Activated naive CD4-positive, alpha-beta T cell treated with anti-CD3 and anti-CD28 coated beads, Interleukin-2, amount 50 U/mL, for 16 hours (primary cell): ENCODE measurements at regions not wholly inside any gene's neighbourhood (a gene's known extent, or its start where the extent isn't known, plus 50 kb on each side); places are given as distances from the start of the nearest gene placed in this dataset.

Experiments
- DNase-seq: peaks from one replicate; pipeline ENCODE4 v3.0.0-alpha.2; 2020

GRCh38 chr5:2283481-2284045 lies 400.8 kb upstream of the IRX4 start:
- no peak for DNase-seq

DNA sequence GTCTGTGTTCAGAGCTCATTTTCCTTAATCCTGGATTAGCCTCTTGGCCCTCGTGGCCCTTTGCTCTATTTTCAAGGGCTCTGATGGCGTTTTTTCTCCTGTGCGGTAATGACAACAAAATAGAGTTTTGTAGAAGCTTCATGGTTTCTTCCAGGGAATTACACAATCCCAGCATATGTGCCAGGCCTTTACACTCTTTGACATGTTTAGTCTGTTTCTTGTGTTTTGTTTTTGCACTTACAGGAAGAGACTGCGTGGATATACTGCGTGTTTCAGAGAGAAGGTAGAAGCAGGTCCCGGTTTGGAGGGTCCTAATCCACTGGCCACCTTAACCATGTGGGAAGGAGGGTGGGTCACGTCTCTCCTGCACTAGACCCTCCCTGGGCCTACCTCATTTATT lies 400.2 kb upstream of the IRX4 start:
- no peak for DNase-seq

- no peak for DNase-seq
Measured at GRCh38 chr5:2282034-2282690, 399.4 kb upstream of the IRX4 start.

DNA sequence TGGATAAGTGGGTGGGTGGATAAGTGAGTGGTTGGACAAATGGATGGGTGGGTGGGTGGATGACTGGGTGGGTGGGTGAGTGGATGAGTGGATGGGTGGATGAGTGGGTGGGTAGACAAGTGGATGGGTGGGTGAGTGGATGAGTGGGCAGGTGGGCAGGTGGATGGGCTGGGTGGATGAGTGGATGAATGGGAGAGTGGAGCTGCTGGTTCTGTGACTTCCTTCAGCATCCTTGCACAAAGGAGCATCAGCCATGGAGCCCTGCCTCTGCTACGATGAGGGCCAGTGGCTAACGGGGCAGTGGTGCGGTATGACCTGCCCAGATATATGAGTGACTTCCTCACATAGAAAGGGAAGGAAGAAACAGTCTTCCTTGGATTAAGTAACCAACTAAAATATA lies 398.7 kb upstream of the IRX4 start:
- no peak for DNase-seq

DNA sequence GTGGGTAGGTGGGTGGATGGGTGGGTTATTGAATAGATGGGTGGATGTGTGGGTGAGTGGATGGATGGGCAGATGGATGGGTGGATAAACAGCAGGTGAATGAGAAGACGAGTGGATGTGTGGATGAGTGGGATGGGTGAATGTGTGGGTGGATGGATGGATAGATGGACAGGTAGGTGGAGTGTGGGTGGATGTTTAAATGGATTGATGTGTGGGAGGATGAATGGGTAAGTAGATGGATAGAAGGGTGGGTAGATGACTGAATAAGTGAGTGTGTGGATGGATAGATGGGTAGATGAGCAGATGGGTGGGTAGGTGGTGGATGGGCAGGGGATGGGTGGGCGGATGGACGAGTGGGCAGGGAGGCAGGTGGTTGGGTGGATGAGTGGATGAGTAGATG lies 397.6 kb upstream of the IRX4 start:
- DNase-seq: no peak

DNA sequence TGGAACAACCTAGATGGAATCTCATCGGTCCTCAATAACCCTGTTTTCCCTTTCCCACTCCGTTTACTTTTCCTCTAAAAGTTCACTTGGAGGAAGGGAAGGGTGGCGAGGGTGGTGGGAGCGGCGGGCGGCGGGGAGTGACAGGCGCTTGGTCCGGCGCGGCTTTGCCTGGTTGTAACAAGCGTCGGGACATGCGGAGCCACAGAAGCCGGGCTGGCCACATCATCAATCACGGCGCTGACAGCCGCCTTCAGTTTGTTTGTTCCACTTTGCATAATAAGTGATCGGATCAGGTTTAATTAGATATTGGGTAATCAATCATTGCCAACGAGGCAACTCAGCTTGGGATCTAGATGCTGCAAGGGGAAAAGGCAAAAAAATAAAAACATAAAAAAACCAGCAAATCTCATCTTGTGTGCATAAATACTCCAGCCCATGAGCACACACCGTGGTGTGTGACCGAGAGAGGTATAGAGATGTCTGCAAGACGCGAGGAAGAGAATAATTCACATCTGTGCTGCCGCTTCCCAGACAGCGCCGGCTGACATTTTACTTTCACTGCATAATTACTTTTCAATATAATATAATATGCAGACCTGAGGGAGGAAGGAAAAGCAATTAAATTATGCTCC lies 396.2 kb upstream of the IRX4 start:
- no peak for DNase-seq

GRCh38 chr5:2277886-2278285 lies 395.2 kb upstream of the IRX4 start:
- no peak for DNase-seq

DNA sequence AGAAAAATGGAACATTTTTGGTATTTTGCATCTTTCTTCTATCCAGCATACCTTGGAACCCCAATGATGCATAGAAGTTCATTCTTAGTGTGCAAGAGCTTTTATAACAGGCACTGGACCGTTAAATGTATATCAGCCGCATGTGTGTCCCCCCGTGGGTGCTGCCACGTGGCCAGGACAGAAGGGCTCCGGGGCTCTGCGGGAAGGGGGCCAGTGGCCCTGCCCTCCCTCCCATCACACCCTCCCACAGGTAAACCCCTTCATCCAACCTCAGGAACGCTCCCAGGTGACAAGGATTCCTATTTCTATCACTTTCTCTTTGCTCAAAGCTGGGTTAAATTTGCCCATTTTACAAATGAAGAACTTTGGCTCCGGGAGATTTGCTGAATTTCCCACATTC lies 393.4 kb upstream of the IRX4 start:
- DNase-seq: no peak

GRCh38 chr5:2272755-2273154 lies 390.0 kb upstream of the IRX4 start:
- DNase-seq: no peak

DNA sequence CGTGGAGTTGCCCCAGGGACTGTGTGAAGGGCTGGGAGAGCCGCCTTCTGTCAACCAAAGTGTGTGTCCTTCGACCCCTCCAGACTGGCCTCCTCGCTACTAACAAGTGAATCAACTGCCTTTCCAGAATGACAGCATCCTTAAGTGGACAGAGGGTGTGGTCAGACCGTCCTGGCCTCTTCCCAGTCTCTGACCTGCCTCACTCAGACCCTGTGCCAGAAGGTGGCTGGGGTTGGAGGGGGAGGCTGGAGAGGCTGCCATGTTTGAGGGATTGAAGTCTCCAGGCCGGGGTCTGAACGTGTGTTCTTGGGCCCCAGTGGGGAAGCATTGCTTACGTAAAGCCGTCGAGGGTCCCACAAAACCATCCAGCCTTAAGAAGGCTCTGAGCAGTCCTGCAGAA lies 389.3 kb upstream of the IRX4 start:
- no peak for DNase-seq

- no peak for DNase-seq
Measured at GRCh38 chr5:2271316-2271715, 388.6 kb upstream of the IRX4 start.

DNA sequence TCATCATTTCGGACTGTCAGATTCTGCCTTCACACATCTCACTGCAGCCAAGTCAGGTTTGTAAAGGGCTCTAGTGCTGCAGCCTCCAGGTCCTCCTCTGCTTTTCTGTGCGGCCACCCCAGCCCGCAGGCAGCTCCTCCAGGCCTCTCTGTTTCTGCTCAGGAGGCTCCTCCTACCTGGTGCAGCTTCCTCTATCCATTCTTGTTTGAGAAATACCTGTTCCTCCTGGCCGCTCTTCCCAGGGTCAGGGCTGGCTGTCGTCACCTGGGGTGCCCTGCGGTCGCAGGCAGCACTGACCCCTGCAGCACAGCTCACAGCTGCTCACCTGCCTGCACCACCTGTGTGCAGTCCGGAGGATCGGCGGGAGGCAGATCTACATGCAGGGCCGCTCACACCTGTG lies 387.7 kb upstream of the IRX4 start:
- DNase-seq: no peak

GRCh38 chr5:2269656-2270055 lies 386.9 kb upstream of the IRX4 start:
- DNase-seq: no peak

GRCh38 chr5:2267991-2268390 lies 385.3 kb upstream of the IRX4 start:
- DNase-seq: no peak

DNA sequence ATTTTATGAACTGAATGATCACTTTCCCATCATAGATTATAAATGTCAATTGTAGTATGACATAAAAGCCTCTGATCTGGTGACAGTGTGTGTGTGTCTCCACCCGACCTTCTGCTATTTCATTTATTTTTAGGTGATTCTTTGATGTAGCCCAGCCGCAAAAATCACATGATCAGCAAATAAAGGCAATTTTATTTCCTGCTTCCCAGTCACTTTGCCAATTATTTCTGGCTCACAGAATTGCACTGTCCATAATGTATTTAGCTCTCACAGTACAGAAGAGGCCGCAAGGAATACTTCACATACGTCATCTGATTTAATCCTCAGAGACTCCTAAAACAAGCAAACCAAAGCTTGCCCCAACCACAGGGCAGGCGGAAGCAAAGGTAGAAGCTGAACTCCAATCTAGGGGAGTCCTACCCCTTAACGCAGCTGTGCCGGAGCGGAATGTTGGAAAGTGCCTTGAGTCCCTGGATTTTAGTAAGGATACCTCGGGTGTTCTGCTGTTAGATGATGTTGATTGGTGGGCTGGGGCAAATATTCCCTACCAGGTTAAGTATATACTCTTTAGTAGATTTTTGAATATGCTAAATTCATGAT lies 384.0 kb upstream of the IRX4 start:
- no peak for DNase-seq

DNA sequence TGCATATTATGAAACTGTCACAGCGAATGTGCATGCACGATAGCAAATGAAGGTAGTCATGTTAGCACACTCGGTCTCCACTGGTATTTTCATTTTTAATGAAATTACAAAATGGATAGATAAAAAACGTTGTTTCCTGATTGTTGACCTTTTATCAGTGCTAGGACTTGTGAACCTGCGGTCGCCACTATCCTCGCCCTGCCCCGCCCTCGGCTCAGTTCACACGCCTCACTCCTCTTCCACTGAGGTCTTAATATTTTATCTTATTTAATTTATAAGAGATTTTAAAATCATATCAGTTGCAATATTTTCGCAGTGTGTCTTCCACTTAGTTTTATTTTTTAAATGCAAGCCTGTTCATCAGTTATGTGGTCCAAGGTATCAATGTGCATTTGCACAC lies 382.6 kb upstream of the IRX4 start:
- DNase-seq: no peak

- DNase-seq: no peak
Measured at GRCh38 chr5:2263763-2264162, 381.0 kb upstream of the IRX4 start.

DNA sequence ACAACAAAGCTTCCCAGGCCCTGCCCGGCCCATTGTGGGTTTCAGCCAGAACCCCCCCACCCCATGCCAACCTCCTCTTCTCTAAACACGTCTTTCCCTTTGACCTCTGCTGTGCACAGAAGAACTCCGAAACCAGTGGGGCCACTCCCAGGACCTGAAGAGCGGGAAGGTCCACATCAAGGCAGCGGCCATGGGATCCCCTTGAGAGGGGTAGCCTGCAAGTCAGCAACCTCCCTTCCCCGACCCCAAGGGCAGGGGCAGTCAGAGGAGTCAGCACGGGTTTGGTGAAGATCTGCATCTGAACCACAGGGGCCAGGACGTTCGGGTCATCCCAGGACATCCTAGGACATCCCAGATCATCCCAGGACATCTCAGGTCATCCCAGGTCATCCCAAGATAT lies 379.9 kb upstream of the IRX4 start:
- no peak for DNase-seq

DNA sequence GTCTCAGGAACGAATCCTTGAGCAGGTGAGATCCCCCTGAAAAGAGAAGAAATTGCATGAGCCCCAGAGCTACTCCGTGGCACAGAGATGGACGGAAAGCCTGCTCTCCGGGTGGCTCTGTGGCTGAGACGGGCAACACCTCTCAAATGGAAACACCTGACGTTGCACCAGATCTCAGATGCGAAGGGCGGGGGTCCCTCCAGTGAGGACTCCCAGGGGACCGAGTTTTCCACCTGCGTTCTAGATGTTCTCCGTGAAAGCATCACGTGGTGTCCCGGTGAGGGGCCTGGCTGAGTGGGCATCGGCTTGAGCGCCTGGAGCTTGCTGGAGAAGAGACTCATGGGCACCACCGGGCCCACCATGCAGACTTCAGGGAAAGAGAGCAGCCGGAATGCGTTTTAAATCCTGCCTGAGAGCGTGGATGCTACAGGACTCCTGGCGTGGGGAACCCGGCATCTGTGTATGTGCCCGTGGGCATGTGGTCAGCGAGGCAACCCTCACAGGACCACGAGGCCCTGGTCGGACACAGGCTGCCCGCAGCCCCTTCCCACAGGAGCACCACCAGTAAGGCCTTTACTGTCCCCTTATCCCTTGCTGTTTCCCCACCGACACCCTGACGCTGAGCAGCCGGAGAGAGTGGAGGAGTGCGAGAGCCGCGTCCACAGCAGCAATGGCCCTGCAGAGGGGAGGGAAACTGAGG lies 378.4 kb upstream of the IRX4 start:
- DNase-seq: no peak

DNA sequence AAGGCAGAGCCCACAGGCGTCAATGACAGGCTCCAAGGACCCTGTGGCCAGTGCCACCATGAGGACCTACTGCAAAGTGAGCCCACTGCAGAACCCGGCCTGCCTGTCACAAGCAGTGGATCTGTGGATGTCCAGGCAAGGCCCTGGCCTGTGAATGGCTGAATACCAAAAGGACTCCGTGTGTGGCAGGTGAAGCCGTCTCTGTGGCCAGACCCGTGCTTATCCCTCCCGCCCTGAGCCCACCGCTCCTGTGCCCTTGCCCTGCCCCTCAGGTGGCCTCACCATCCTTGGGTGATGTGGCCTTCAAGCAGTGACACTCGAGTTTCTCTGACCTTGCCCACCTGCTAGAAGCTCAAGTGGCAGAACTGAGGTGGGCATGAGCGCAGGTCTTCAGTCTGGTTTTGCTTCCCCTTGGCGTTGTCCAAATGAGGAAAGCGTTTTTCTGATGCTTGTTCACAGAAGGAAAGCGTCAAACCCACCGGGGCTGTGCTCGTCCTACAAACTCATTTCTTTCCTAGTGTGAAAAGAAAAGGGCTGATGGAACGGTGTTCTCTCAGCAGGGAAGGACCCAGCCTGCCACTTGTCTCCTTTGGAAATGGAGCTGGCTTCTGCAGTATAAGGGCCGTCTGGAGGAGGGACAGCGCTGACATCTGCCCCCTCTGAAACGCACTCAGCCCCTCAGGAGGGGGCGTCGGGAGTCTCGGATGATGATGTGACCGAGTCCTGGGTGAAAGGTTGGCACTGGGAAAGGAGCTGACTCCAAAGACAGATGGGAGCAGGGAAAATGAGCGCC lies 377.7 kb upstream of the IRX4 start:
- no peak for DNase-seq

DNA sequence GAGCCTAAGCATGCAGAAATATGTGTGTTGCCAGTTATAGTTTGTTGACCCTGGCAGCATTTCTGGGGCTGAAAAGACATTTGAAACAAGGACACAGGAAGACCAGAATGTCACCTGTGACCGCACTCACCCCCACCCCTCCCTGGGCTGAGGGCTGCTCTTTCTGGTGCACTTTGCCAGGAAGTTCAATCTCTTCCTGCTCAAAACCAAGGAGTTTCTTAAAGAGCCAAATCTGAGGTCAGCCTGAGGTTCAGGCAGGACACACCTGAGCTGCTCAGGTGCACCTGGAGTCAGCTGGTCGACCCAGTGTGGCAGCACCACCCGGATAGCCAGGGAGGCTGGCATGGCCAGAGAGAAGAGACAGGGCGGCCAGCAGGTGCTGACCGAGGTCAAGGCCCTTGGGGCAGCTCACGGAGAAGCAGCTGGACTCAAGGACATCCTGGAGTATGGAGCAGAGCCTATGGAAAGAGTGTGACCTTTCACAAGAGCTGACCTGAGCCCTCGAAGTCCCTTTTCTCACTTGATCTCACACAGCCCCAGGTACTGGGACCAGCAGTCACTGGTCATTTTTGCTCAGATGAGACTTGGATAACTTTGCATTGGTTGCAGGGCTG lies 376.9 kb upstream of the IRX4 start:
- DNase-seq: no peak

- no peak for DNase-seq
Measured at GRCh38 chr5:2258861-2259260, 376.1 kb upstream of the IRX4 start.
